Subcutaneous abdominal adipose tissue (tissue), 5 donors: ENCODE measurements at regions not wholly inside any gene's neighbourhood (a gene's known extent, or its start where the extent isn't known, plus 50 kb on each side); places are given as distances from the start of the nearest gene placed in this dataset.
"Not testable (repeated sequence)": the region's sequence is repeated elsewhere in the genome, so short reads cannot be mapped to it uniquely, and the experiment has no call there.

ENCODE experiments used
- H3K27ac ChIP-seq: one replicate; pipeline ENCODE4 v1.7.0; 2013; ENCODE audit warnings: low read depth, mild to moderate bottlenecking, inconsistent platforms, low read length, moderate library complexity
- H3K27me3 ChIP-seq, 5 donors: one replicate each; pipeline ENCODE4 v1.7.0; 2013; ENCODE audit warnings: low read length in 5 of 5, inconsistent platforms in 1 of 5; ENCODE audit not compliant: control insufficient read depth in 5 of 5, insufficient read depth in 4 of 5
- H3K36me3 ChIP-seq, 5 donors: one replicate each; pipeline ENCODE4 v1.7.0; 2013; ENCODE audit warnings: low read length in 5 of 5; ENCODE audit not compliant: control insufficient read depth in 5 of 5, insufficient read depth in 5 of 5
- H3K4me1 ChIP-seq, 5 donors: one replicate each; pipeline ENCODE4 v1.7.0; 2013; ENCODE audit warnings: low read length in 5 of 5, mild to moderate bottlenecking in 3 of 5, moderate library complexity in 1 of 5; ENCODE audit not compliant: control insufficient read depth in 5 of 5, insufficient read depth in 5 of 5
- H3K4me3 ChIP-seq, 5 donors: one replicate each; pipeline ENCODE4 v1.7.0; 2013; ENCODE audit warnings: low read length in 5 of 5, low read depth in 1 of 5
- H3K9ac ChIP-seq, 5 donors: one replicate each; pipeline ENCODE4 v1.7.0; 2013; ENCODE audit warnings: low read length in 5 of 5, mild to moderate bottlenecking in 4 of 5, moderate library complexity in 3 of 5
- H3K9me3 ChIP-seq, 5 donors: one replicate each; pipeline ENCODE4 v1.7.0; 2013; ENCODE audit warnings: low read length in 5 of 5; ENCODE audit not compliant: control insufficient read depth in 5 of 5
- donor health status: healthy.
- donor health status: healthy.
- donor health status: healthy.
- donor health status: healthy.
- donor health status: healthy.

- peak overlapping the region in 1 of 5 donors; percentile 8 for H3K9ac ChIP-seq
Measured at GRCh38 chr1:148318123-148318903, 164.8 kb downstream of the PPIAL4G start.

GRCh38 chr1:148317288-148317985 lies 165.4 kb upstream of the NBPF11 start:
- Histone ChIP-seq H3K27me3 (peaks cover 7 to 35% (median 15%) of the 10 kb centered on the region in 5 donors), H3K36me3 (no peaks in the 10 kb centered on the region), H3K4me1 (peaks cover 0 to 12% (median 8%) of the 10 kb centered on the region in 5 donors), H3K9me3 (peaks cover 0 to 5% (median 0%) of the 10 kb centered on the region in 5 donors), H3K4me3 (peak overlapping the region in 3 of 5 donors; percentile 52 to 61 (median 58)), H3K27ac (no peak overlapping the region), H3K9ac (peak overlapping the region in 1 of 5 donors; percentile 8)

More at GRCh38 chr1:148318123-148318903, 164.8 kb downstream of the PPIAL4G start:
- Histone ChIP-seq H3K4me1 (peaks cover 0 to 12% (median 8%) of the 10 kb centered on the region in 5 donors), H3K27ac (no peak overlapping the region), H3K36me3 (no peaks in the 10 kb centered on the region), H3K9me3 (peaks cover 0 to 3% (median 0%) of the 10 kb centered on the region in 5 donors), H3K27me3 (peaks cover 7 to 35% (median 15%) of the 10 kb centered on the region in 5 donors), H3K4me3 (peak overlapping the region; percentile 52 to 68 (median 60))

- Histone ChIP-seq H3K4me1 (peaks cover 0 to 13% (median 8%) of the 10 kb centered on the region in 5 donors), H3K27ac (no peak overlapping the region), H3K27me3 (peaks cover 8 to 43% (median 19%) of the 10 kb centered on the region in 5 donors), H3K36me3 (no peaks in the 10 kb centered on the region), H3K4me3 (no peak overlapping the region), H3K9ac (no peak overlapping the region), H3K9me3 (peaks cover 0 to 15% (median 5%) of the 10 kb centered on the region in 5 donors)
Measured at GRCh38 chr1:148315071-148315811, 163.2 kb upstream of the NBPF11 start.

- Histone ChIP-seq H3K9me3 (peaks cover 0 to 18% (median 5%) of the 10 kb centered on the region in 5 donors), H3K9ac (no peak overlapping the region), H3K27me3 (peaks cover 19 to 57% (median 32%) of the 10 kb centered on the region in 5 donors), H3K4me1 (peaks cover 0 to 7% (median 0%) of the 10 kb centered on the region in 5 donors), H3K27ac (no peak overlapping the region), H3K36me3 (no peaks in the 10 kb centered on the region), H3K4me3 (no peak overlapping the region)
Measured at GRCh38 chr1:148310807-148311206, 158.7 kb upstream of the NBPF11 start.

- peaks cover 0 to 7% (median 0%) of the 10 kb centered on the region in 5 donors for H3K4me1 ChIP-seq
- no peaks in the 10 kb centered on the region for H3K36me3 ChIP-seq
- H3K4me3 ChIP-seq, result no peak overlapping the region
- H3K9ac ChIP-seq, result no peak overlapping the region
- peaks cover 19 to 52% (median 32%) of the 10 kb centered on the region in 5 donors for H3K27me3 ChIP-seq
- no peak overlapping the region for H3K27ac ChIP-seq
- peaks cover 0 to 18% (median 5%) of the 10 kb centered on the region in 5 donors for H3K9me3 ChIP-seq
Measured at GRCh38 chr1:148309940-148310500, 157.9 kb upstream of the NBPF11 start.

DNA sequence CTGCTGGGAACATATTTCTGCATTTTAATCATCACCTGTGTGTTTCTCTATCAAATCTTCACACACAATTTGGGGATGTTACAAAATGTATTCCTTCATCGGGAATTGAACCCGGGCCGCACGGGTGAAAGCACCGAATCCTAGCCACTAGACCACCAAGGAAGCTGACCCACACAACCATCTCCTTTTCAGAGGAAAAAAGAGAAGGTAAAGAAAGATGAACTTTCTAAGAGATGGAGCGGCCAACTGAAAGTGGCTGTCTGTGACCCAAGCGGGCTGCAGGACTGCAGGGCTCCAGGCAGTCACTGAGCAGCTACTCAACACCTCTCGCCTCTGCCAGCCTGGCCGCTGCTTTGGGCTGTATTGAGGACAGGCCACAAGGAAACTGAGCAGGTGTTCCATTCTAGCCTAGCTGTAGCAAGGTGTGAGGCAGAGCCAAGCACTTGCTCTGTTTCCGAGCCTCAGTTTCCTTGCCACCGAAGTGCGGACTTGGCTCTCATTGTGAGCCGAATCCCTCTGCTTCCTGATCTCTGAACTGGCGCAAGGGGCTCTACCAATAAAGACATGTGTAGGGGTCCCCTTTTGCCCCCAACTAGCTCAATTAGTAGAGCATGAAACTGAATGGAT lies 156.9 kb upstream of the NBPF11 start:
- H3K4me3 ChIP-seq, result no peak overlapping the region
- H3K27me3 ChIP-seq, result peaks cover 19 to 48% (median 32%) of the 10 kb centered on the region in 5 donors
- no peak overlapping the region for H3K9ac ChIP-seq

DNA sequence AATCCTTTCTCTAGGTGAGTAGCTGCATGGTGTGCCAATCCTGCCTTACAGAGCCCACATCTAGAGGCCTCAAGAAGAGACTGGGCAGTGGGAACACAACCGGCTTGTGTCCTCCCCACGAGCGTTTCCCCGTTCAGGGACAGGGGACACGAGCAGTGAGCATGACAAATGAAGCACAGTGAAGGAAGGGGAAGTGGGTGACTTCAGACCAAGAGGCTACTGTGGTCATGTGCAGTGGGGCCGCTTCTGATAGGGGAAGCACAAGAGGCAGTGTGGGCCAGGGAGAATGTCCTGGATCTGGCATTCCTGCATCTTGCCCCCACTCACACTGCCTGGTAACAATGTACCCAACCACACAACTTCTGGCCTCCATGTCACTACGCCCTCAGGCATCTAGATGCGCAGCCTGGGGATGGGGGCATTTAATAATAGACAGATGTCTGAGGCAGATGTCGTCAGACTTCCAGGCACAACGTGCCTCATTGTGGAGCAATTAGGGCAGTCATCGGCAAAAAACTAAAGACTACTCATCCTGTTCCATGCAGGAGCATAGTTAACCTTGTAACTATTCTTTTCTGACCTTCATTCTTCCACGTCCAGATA lies 155.6 kb upstream of the NBPF11 start:
- Histone ChIP-seq H3K4me1 (peaks cover 0 to 15% (median 4%) of the 10 kb centered on the region in 5 donors), H3K9me3 (peaks cover 0 to 18% (median 3%) of the 10 kb centered on the region in 5 donors), H3K27me3 (peaks cover 19 to 48% (median 32%) of the 10 kb centered on the region in 5 donors), H3K4me3 (no peak overlapping the region), H3K36me3 (no peaks in the 10 kb centered on the region), H3K27ac (no peak overlapping the region), H3K9ac (no peak overlapping the region)

More for the DNA sequence above, 156.9 kb upstream of the NBPF11 start:
- Histone ChIP-seq H3K36me3 (no peaks in the 10 kb centered on the region), H3K4me1 (peaks cover 0 to 7% (median 0%) of the 10 kb centered on the region in 5 donors), H3K27ac (no peak overlapping the region), H3K9me3 (peaks cover 0 to 18% (median 5%) of the 10 kb centered on the region in 5 donors)

- H3K36me3 ChIP-seq, H3K27ac ChIP-seq, H3K9ac ChIP-seq, H3K4me3 ChIP-seq, H3K9me3 ChIP-seq: not testable (repeated sequence)
- Histone ChIP-seq H3K27me3 (peaks cover 10 to 37% (median 24%) of the 10 kb centered on the region in 5 donors), H3K4me1 (peaks cover 0 to 10% (median 4%) of the 10 kb centered on the region in 5 donors)
Measured at GRCh38 chr1:148304935-148305334, 152.9 kb upstream of the NBPF11 start.
